Kasumi-1 (cell line): ENCODE measurements at regions not wholly inside any gene's neighbourhood (a gene's known extent, or its start where the extent isn't known, plus 50 kb on each side); places are given as distances from the start of the nearest gene placed in this dataset.
"Not testable (repeated sequence)": the region's sequence is repeated elsewhere in the genome, so short reads cannot be mapped to it uniquely, and the experiment has no call there.

Source experiments
- DNase-seq, 2 experiments: peaks; one replicate each; lab custom pipeline; 2025; lab: John Stamatoyannopoulos, UW

DNA sequence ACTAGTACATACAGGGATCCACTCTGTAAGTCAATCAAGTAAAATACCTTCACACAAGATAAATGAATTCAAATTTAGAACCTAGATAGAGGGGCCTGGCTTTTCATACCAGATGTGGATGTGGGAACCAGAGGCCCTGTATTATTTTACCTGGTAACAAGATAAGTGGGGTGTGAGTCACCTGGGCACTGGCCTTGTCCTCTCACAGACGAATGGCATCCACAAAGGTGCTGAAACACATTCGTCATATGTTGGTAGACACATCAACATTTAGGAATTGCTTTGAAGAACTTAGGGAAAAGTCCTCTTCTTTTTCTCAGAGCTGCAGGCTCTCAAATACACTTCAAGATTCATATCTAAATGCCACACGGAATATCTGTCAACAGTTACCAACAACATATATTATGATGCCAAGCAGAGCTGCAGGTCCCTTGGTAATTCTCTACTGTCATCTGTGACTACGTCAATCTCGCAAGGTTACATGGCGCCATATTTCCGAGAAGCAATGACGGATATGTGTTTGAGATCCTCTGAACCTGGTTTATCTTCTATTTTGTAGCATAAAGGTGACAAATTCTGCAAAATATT, 618.6 kb downstream of the EPM2A start:
- no peak for DNase-seq

DNA sequence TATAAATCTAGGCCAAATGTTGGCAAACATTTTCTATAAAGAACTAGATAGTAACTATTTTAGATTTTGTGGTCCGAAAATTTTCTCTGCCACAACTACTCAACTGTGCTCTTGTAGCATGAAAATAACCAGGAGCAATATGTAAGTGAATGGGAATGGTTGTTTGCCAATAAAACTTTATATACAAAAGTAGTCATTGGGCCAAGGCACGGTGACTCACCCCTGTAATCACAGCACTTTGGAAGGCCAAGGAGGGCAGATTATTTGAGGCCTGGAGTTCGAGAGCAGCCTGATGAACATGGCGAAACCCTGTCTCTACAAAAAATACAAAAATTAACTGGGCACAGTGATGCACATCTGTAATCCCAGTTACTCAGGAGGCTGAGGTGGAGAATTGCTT, 617.1 kb downstream of the EPM2A start:
- DNase-seq: no peak

GRCh38 chr6:145119081-145119480, 616.2 kb downstream of the EPM2A start:
- no peak for DNase-seq

GRCh38 chr6:145132709-145133108, 602.6 kb downstream of the EPM2A start:
- no peak for DNase-seq

GRCh38 chr6:145135702-145136101, 599.6 kb downstream of the EPM2A start:
- DNase-seq: no peak

DNA sequence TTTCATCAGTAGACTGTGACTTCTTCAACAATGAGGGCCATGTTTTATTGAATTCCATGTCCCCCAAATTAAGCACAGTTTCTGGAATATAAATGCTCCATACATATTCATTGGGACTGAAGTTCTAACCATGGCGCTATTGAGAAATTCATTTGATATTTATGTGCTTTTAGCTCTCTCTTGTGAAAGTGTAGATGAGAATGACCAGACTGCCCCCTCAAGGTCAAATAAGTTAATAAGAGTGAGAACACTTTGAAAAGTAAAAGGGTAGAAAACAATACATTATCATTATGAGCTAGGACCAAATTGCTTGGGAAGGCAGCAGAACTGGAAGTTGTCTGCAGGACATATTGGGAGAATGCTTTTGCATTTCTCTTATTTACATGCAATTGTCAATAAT, 597.9 kb downstream of the EPM2A start:
- DNase-seq: peak; percentile 3 to 16

GRCh38 chr6:145138469-145139139, 596.7 kb downstream of the EPM2A start:
- DNase-seq: no peak

- DNase-seq: no peak
These were observed 596.0 kb downstream of the EPM2A start for GRCh38 chr6:145139140-145139850.

DNA sequence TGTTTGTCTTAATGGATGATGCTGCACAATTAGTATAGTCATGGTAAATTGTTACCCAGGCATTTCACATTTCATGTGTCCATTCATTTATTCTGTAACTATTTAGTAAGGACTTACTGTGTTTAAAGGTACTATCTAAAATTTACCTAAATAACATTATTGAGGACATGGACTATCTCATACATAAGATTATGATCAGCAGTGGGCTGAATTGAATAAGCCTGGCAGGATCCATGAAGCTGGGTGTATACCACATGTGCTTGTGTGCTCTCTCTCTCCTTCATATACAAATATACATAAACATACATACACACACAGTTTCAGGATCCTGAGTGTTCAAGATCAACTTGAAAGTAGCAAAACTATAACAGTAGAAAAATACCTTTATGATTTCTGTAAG, 595.4 kb downstream of the EPM2A start:
- no peak for DNase-seq

- DNase-seq: no peak
These were observed 593.7 kb downstream of the EPM2A start for GRCh38 chr6:145141572-145141971.

- DNase-seq: no peak
These were observed 592.4 kb downstream of the EPM2A start for GRCh38 chr6:145142958-145143357.

GRCh38 chr6:145143379-145143778, 591.9 kb downstream of the EPM2A start:
- DNase-seq: no peak

DNA sequence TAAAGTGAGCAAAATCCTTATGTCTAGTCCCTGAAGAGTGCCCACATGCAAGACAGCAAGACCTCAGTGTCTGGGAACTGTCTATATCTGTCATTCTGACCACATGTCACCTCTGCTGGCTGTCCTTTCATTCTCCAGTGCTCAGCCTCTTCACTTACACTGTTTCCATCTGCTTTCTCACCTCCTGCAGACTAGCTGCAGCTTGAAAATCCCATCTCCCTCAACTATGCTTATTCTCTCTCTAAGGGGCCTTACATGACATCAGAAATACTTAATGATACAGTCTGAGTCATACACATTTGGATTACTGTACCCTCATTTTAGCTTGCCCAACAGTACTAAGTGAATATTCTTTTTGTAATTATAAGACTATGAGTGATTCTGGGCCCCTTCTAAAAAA, 587.8 kb downstream of the EPM2A start:
- DNase-seq: peak in 1 of 2 experiments; percentile 3

DNA sequence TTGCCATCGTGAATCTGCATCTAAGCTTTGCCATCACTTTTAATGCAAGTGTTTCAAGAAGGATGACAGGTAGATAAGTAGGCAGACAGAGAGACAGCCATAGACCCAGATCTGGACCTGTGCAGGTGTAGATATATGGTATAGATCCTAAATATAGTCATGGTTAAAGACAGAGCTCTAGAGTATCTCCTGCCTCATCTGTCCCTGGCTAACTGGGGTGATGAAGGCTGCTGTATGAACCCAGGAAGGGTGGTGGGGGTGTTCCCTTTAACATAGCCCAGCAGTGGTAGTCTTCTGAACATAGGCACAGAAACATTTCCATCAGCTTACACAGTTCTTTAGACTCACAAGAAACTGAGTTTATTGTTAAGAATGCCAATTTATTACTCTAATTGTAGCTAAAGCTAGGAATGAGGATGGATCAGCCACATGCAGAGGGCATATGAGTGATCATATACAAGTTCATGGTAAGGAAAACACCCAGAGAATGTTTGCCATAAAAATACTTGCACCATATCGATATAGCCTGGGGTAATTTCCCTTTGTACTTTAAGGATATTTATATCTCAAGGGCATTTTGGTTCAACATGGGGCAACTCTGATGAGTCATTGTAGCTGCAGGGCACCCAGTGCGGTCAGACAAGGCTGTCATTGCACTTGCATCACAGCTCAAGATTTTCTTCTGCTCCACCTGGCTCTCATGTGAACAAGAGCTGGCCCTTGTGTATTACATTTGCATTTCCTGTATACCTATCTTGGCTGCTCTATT, 587.2 kb downstream of the EPM2A start:
- peak; percentile 32 to 51 for DNase-seq

GRCh38 chr6:145148776-145149175, 586.5 kb downstream of the EPM2A start:
- no peak for DNase-seq

GRCh38 chr6:145151624-145152023, 583.7 kb downstream of the EPM2A start:
- no peak for DNase-seq

- DNase-seq: no peak
These were observed 581.8 kb downstream of the EPM2A start for GRCh38 chr6:145153495-145153894.

DNA sequence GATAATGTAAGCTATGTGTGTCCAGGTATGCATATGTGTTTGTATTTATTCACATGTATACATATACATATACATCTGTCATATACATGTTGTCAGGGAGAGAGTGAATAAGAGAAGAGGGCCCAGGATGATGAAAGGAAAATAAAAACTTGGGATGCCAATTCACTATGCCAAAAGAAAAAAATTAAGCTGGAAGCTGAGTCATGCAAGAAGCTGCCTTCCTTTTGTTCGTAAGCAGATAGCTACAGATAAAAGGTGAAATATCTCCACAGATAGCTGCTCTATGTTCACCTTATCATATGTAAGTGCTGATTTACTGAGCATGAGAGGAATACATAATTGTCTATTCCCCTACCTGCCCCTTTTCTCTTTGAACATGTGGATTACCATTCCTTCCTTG, 579.9 kb downstream of the EPM2A start:
- no peak for DNase-seq

- no peak for DNase-seq
These were observed 579.2 kb downstream of the EPM2A start for GRCh38 chr6:145155873-145156782.

- DNase-seq: not testable (repeated sequence)
These were observed 576.7 kb downstream of the EPM2A start for GRCh38 chr6:145158636-145159035.

GRCh38 chr6:145159921-145160320, 575.4 kb downstream of the EPM2A start:
- no peak for DNase-seq

- no peak for DNase-seq
These were observed 573.8 kb downstream of the EPM2A start for GRCh38 chr6:145161501-145161900.
